OCI-LY1 (cell line): ENCODE measurements at regions not wholly inside any gene's neighbourhood (a gene's known extent, or its start where the extent isn't known, plus 50 kb on each side); places are given as distances from the start of the nearest gene placed in this dataset.

Source experiments
- H2AFZ ChIP-seq: fragments of 200-600 bp; sonication (generic), shearing (Covaris generic); 2 replicates; pipeline ENCODE4 v1.6.0; 2014; ENCODE audit warnings: antibody characterized with exemption, mild to moderate bottlenecking, low read length
- H3F3A ChIP-seq: fragments of 200-600 bp; sonication (generic), shearing (Covaris generic); 2 replicates; pipeline ENCODE4 v1.6.0; 2014; ENCODE audit warnings: mild to moderate bottlenecking, antibody characterized with exemption, low read length, moderate library complexity; ENCODE audit not compliant: insufficient read depth
- H3K27ac ChIP-seq: fragments of 200-600 bp; sonication (generic); 2 replicates; pipeline ENCODE4 v1.5.1; 2014; ENCODE audit warnings: low read length, mixed run types, mild to moderate bottlenecking, low read depth; ENCODE audit not compliant: poor library complexity, severe bottlenecking
- H3K27me3 ChIP-seq: fragments of 200-600 bp; sonication (generic); 2 replicates; pipeline ENCODE4 v1.6.0; 2014; ENCODE audit warnings: antibody characterized with exemption, mild to moderate bottlenecking, low read length, moderate library complexity; ENCODE audit not compliant: insufficient read depth
- H3K36me3 ChIP-seq: fragments of 200-600 bp; sonication (generic); 2 replicates; pipeline ENCODE4 v1.6.1; 2014; ENCODE audit warnings: mild to moderate bottlenecking, antibody characterized with exemption, low read length, moderate library complexity, mixed read lengths; ENCODE audit not compliant: insufficient read depth
- H3K4me1 ChIP-seq: fragments of 200-600 bp; sonication (generic); 2 replicates; pipeline ENCODE4 v1.5.1; 2014; ENCODE audit warnings: mild to moderate bottlenecking, low read length, moderate library complexity; ENCODE audit not compliant: insufficient read depth, severe bottlenecking
- H3K4me2 ChIP-seq: fragments of 200-600 bp; sonication (generic), shearing (Covaris generic); 2 replicates; pipeline ENCODE4 v1.6.1; 2014; ENCODE audit warnings: low read length
- H3K4me3 ChIP-seq: fragments of 200-600 bp; sonication (generic); 2 replicates; pipeline ENCODE4 v1.5.1; 2014; ENCODE audit warnings: low read length, low read depth, mild to moderate bottlenecking, mixed read lengths; ENCODE audit not compliant: poor library complexity, severe bottlenecking
- H3K79me2 ChIP-seq: fragments of 200-600 bp; shearing (Covaris generic); 2 replicates; pipeline ENCODE4 v1.6.1; 2016; ENCODE audit warnings: mixed run types, low read length, mixed read lengths; ENCODE audit not compliant: insufficient read depth
- H3K9ac ChIP-seq: fragments of 200-600 bp; sonication (generic), shearing (Covaris generic); 2 replicates; pipeline ENCODE4 v1.6.1; 2014; ENCODE audit warnings: mild to moderate bottlenecking, low read length, mixed read lengths
- H3K9me2 ChIP-seq: fragments of 200-600 bp; sonication (generic), shearing (Covaris generic); 2 replicates; pipeline ENCODE4 v1.6.1; 2014; ENCODE audit warnings: low read depth, mild to moderate bottlenecking, low read length, mixed read lengths
- H3K9me3 ChIP-seq: fragments of 200-600 bp; shearing (Covaris generic); 2 replicates; pipeline ENCODE4 v1.6.1; 2014; ENCODE audit warnings: low read length, mixed read lengths
- H4K20me1 ChIP-seq: fragments of 200-600 bp; sonication (generic), shearing (Covaris generic); 2 replicates; pipeline ENCODE4 v1.6.0; 2016; ENCODE audit warnings: mild to moderate bottlenecking, low read length; ENCODE audit not compliant: insufficient read depth
- CTCF ChIP-seq: fragments of 200-600 bp; sonication (generic), shearing (Covaris generic); IDR thresholded peaks from 2 replicates; pipeline ENCODE4 v1.5.1; 2017; ENCODE audit warnings: mild to moderate bottlenecking, antibody characterized with exemption, low read length, moderate library complexity, mixed read lengths
- EZH2 ChIP-seq: fragments of 200-600 bp; sonication (generic), shearing (Covaris generic); IDR thresholded peaks from 2 replicates; pipeline ENCODE4 v1.8.0; 2017; ENCODE audit warnings: borderline replicate concordance, mixed run types, mild to moderate bottlenecking, antibody characterized with exemption, low read length, moderate library complexity, mixed read lengths

GRCh38 chr3:153287017-153287416 lies 125.0 kb downstream of the RAP2B start:
- Histone ChIP-seq H3K4me1 (peaks cover 6% of the 10 kb centered on the region), H3K9ac (no peak overlapping the region), H3K36me3 (no peaks in the 10 kb centered on the region), H3K79me2 (no peaks in the 10 kb centered on the region), H3K4me2 (no peak overlapping the region), H3K9me3 (no peaks in the 10 kb centered on the region), H3F3A (no peaks in the 10 kb centered on the region), H3K27ac (no peak overlapping the region), H2AFZ (no peak overlapping the region), H3K4me3 (no peak overlapping the region), H4K20me1 (no peaks in the 10 kb centered on the region), H3K9me2 (no peaks in the 10 kb centered on the region), H3K27me3 (peaks cover 5% of the 10 kb centered on the region; the same call in 1 of the 2 replicates)
- TF ChIP-seq CTCF: no peak
- TF ChIP-seq EZH2: no peak

GRCh38 chr3:153289334-153289808 lies 127.3 kb downstream of the RAP2B start:
- Histone ChIP-seq H3K9ac (no peak overlapping the region), H3K9me3 (no peaks in the 10 kb centered on the region), H3K4me2 (no peak overlapping the region), H3K79me2 (no peaks in the 10 kb centered on the region), H3K27me3 (no peaks in the 10 kb centered on the region), H3F3A (no peaks in the 10 kb centered on the region), H3K36me3 (no peaks in the 10 kb centered on the region), H3K4me3 (no peak overlapping the region), H2AFZ (no peak overlapping the region), H3K4me1 (peaks cover 2% of the 10 kb centered on the region), H4K20me1 (no peaks in the 10 kb centered on the region), H3K9me2 (no peaks in the 10 kb centered on the region), H3K27ac (no peak overlapping the region)
- no peak for TF ChIP-seq EZH2

- H3K36me3 ChIP-seq: no peaks in the 10 kb centered on the region
- H3K4me1 ChIP-seq: no peaks in the 10 kb centered on the region
- H3F3A ChIP-seq: no peaks in the 10 kb centered on the region
- no peak overlapping the region for H3K27ac ChIP-seq
- H3K9me3 ChIP-seq: no peaks in the 10 kb centered on the region
- H3K4me2 ChIP-seq: no peak overlapping the region
- no peak overlapping the region for H3K9ac ChIP-seq
- no peaks in the 10 kb centered on the region for H3K9me2 ChIP-seq
- no peak overlapping the region for H3K4me3 ChIP-seq
- no peak for TF ChIP-seq EZH2
- no peak for TF ChIP-seq CTCF
- H3K27me3 ChIP-seq: no peaks in the 10 kb centered on the region
- H2AFZ ChIP-seq: no peak overlapping the region
- no peaks in the 10 kb centered on the region for H4K20me1 ChIP-seq
- no peaks in the 10 kb centered on the region for H3K79me2 ChIP-seq
Measured at GRCh38 chr3:153290268-153291015, 128.4 kb downstream of the RAP2B start.
